ENCODE measurements at regions not wholly inside any gene's neighbourhood (a gene's known extent, or its start where the extent isn't known, plus 50 kb on each side); places are given as distances from the start of the nearest gene placed in this dataset.

DNA sequence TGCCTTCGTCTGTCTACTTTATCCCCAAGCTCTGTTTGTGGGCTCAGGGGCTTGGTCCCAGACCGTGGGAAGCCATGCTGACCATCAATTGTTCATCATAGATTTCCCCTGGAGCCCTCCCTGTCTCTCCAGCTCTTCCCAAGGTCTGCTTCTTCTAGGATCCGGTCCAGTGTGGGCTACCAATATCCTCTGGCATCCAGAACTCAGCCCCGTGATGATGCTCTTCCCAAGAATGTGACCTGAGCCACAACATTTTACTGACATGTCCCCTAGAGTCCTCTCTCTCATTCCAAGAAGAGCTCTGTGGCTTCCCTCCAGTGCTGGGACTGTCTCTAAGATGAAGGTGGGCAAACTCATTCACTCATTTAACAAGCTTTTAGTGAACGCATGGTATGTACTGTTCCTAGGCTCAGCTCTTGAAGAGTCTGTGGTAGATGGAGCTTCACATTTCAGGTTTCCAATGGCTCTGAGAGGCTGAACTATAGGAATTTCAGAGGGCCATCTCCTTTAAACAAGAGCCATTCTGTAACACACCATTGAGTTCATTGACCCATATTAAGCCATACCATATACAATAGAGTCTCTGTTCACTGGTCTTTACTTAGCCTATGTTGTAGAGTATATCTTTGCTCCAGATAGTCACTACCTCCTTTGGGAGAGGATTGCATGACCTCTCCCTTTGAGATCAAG is 142.0 kb upstream of the APCDD1 start:
- no peak overlapping the region for H2AFZ ChIP-seq (ENCODE audit: control insufficient read depth, low read length)
- no peak overlapping the region for H3K4me2 ChIP-seq (ENCODE audit: control insufficient read depth, extremely low read depth, insufficient read depth, low read depth, low read length)
- FAIRE-seq (no peak), DNase-seq (ENCODE audit: low read depth, low spot score) (no peak)
- dilution Hi-C loops (cut with MboI; ENCODE audit: extremely low pct_ligation_motif_present, low sequenced_read_pairs), result no loop called here
- H3K27me3 ChIP-seq (ENCODE audit: control insufficient read depth, extremely low read depth, insufficient read depth, low read length), result no peaks in the 10 kb centered on the region
- no peak overlapping the region for H3K4me3 ChIP-seq (ENCODE audit: control insufficient read depth in 2 of 3, extremely low read depth in 1 of 3, insufficient read depth in 2 of 3, low read depth in 1 of 3, low read length in 3 of 3)
- no peaks in the 10 kb centered on the region for H3K79me2 ChIP-seq (ENCODE audit: control insufficient read depth, insufficient read depth, low read length)
- no peak overlapping the region for H3K27ac ChIP-seq (ENCODE audit: control insufficient read depth, insufficient read depth, low read length)
- no peaks in the 10 kb centered on the region for H3K4me1 ChIP-seq (ENCODE audit: control insufficient read depth, extremely low read depth, insufficient read depth, low read length)
- H4K20me1 ChIP-seq (ENCODE audit: control insufficient read depth, extremely low read depth, insufficient read depth, low read length), result no peaks in the 10 kb centered on the region
- H3K36me3 ChIP-seq (ENCODE audit: control insufficient read depth in 2 of 2, extremely low read depth in 1 of 2, insufficient read depth in 2 of 2, low read length in 2 of 2), result no peaks in the 10 kb centered on the region
- H3K9ac ChIP-seq (ENCODE audit: control insufficient read depth, extremely low read depth, insufficient read depth, low read length), result no peak overlapping the region
- H3K9me1 ChIP-seq (ENCODE audit: control insufficient read depth, extremely low read depth, insufficient read depth, low read length), result no peaks in the 10 kb centered on the region
- no peaks in the 10 kb centered on the region for H3K9me3 ChIP-seq (ENCODE audit: control insufficient read depth, low read depth, low read length)
- TF ChIP-seq EZH2 (IDR thresholded peaks at IDR 0.05; ENCODE audit: low read length), result no peak
- TF ChIP-seq CTCF (optimal IDR thresholded peaks at IDR 0.05 in 1 of 3, IDR thresholded peaks at IDR 0.05 in 1 of 3, conservative IDR thresholded peaks at IDR 0.05 in 1 of 3; ENCODE audit: extremely low read depth in 1 of 3, insufficient read depth in 2 of 3, low read length in 3 of 3), result no peak

- no peak for FAIRE-seq
- no peaks in the 10 kb centered on the region for H3K27me3 ChIP-seq (ENCODE audit: control insufficient read depth, extremely low read depth, insufficient read depth, low read length)
- dilution Hi-C loops (cut with MboI; ENCODE audit: extremely low pct_ligation_motif_present, low sequenced_read_pairs), result no loop called here
- no peak for TF ChIP-seq CTCF (optimal IDR thresholded peaks at IDR 0.05 in 1 of 3, IDR thresholded peaks at IDR 0.05 in 1 of 3, conservative IDR thresholded peaks at IDR 0.05 in 1 of 3; ENCODE audit: extremely low read depth in 1 of 3, insufficient read depth in 2 of 3, low read length in 3 of 3)
- TF ChIP-seq EZH2 (IDR thresholded peaks at IDR 0.05; ENCODE audit: low read length), result no peak
- no peaks in the 10 kb centered on the region for H3K9me3 ChIP-seq (ENCODE audit: control insufficient read depth, low read depth, low read length)
- H4K20me1 ChIP-seq (ENCODE audit: control insufficient read depth, extremely low read depth, insufficient read depth, low read length), result no peaks in the 10 kb centered on the region
- H2AFZ ChIP-seq (ENCODE audit: control insufficient read depth, low read length), result no peak overlapping the region
- no peak overlapping the region for H3K9ac ChIP-seq (ENCODE audit: control insufficient read depth, extremely low read depth, insufficient read depth, low read length)
- no peak overlapping the region for H3K27ac ChIP-seq (ENCODE audit: control insufficient read depth, insufficient read depth, low read length)
- no peak for DNase-seq (ENCODE audit: low read depth, low spot score)
- no peaks in the 10 kb centered on the region for H3K4me1 ChIP-seq (ENCODE audit: control insufficient read depth, extremely low read depth, insufficient read depth, low read length)
- no peaks in the 10 kb centered on the region for H3K36me3 ChIP-seq (ENCODE audit: control insufficient read depth in 2 of 2, extremely low read depth in 1 of 2, insufficient read depth in 2 of 2, low read length in 2 of 2)
- no peaks in the 10 kb centered on the region for H3K9me1 ChIP-seq (ENCODE audit: control insufficient read depth, extremely low read depth, insufficient read depth, low read length)
- H3K4me3 ChIP-seq (ENCODE audit: control insufficient read depth in 2 of 3, extremely low read depth in 1 of 3, insufficient read depth in 2 of 3, low read depth in 1 of 3, low read length in 3 of 3), result no peak overlapping the region
- H3K4me2 ChIP-seq (ENCODE audit: control insufficient read depth, extremely low read depth, insufficient read depth, low read depth, low read length), result no peak overlapping the region
- H3K79me2 ChIP-seq (ENCODE audit: control insufficient read depth, insufficient read depth, low read length), result no peaks in the 10 kb centered on the region
Measured at GRCh38 chr18:10313016-10313342, 141.5 kb upstream of the APCDD1 start.

Data from keratinocyte (primary cell).